ENCODE measurements at regions not wholly inside any gene's neighbourhood (a gene's known extent, or its start where the extent isn't known, plus 50 kb on each side); places are given as distances from the start of the nearest gene placed in this dataset.
A peak's percentile ranks its signal among the peaks of the same experiment; 100 is the strongest.
"Not testable (repeated sequence)": the region's sequence is repeated elsewhere in the genome, so short reads cannot be mapped to it uniquely, and the experiment has no call there.

DNA sequence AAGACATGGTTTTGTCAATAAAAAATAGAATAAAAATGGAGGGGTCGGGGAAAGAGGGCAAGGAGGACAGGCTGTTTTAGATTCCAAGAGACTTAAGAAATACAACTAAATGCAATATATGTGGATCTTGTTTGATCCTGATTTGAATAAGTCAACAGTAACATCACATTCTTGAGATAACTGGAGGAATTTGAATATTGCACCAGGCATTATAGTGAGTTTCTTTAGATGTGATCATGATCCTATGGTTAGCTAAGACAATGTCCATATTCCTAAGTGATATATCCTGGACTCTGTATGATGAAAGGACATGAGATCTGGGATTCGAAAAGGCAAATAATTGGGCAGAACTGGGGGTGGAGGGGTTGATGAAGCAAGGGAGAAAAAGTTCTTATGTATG is 311.8 kb downstream of the PLPP3 start:
- no peak for DNase-seq (ENCODE audit: low spot score)

DNA sequence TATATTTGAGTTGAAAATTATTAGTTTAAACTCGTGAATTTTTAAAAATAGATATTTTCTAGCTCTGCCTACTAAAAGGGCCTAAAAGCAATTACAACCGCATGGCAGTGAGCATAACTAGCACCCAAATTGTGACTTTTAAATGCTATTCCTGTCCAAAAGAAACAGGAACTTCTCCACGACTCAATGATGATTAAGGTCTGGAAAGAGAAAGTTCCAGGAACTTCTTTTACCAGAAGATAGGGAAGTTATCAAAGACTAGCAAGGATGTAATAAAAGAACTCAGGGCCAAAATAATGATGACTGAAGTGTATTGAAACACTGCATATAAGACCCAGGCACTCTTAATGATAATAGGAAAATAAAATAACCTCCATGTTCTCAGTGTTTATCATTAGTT is 313.0 kb downstream of the PLPP3 start:
- DNase-seq (ENCODE audit: low spot score): no peak

DNA sequence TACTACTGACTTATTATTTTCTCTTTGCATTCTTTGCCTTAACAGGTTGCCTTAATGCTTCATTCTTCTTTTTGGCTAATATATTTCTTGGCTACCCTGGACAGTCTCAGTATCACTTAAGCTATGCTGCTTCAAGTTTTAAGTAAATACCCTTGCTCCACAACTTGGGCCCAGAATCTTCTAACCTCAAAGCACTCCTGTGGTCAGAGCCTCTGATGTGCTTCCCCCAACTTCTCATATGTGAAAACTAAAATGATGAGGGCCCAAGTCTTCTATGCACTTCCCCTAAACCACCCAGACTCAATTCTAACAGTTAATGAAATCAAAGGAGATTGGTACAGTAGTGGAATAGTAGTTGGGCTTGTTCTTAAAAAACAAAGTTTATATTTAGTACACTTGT is 314.1 kb downstream of the PLPP3 start:
- no peak for DNase-seq (ENCODE audit: low spot score)

DNA sequence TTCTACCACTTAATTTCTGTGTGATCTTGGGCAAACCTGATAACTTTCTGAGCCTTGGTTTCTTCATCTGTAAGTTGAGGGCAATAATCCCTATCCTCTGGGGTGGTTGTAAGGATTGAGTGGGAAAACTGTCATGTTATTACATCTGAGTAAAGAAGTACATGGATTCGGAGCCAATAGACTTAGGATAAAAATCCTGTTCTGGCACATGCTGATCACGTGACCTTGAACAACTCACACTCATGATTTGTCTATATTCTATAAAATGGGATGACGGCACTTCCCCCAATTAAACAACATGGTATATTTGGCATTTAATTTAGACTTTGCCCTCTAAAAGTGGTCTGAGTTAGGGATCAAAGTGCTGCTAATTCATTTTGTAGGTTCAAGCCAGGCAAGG is 315.5 kb downstream of the PLPP3 start:
- no peak for DNase-seq (ENCODE audit: low spot score)

DNA sequence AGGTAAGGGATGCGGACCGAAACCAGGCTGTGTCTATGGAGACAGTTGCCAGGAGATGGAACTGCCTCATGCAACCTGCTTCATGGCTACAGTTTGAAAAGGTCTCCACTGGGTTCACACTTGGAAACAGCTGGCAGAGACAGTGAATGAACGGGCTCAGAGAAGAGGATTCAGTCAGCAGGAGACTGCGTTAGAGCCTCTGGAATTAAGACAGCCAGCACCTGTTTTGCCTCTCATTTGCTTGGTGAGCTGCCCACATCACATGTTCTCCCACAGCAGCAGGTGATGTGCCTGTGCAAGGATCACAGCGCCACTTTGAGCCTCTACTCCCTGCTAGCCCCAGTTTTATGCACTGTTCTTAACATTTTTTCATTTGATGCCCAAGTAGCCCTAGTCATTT is 321.0 kb downstream of the PLPP3 start:
- no peak for DNase-seq (ENCODE audit: low spot score)

DNA sequence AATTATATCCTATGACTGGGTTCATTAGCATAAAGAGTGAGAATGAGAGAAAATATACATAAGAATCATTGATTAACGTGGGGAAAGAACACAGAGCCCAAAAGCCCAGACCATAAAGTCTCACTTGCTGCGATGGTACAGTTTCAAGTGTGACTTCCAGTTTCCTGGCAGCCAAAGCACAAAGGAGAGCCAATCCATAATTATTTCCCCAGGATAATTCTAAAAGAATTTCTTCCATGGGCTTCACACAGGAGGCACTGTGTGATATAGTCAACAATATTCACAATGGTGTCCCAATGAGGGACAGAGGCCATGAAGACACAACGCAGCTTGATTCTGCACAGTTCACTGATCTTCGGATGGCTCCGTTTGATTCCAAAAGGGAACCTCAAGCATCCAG is 321.6 kb downstream of the PLPP3 start:
- no peak for DNase-seq (ENCODE audit: low spot score)

DNA sequence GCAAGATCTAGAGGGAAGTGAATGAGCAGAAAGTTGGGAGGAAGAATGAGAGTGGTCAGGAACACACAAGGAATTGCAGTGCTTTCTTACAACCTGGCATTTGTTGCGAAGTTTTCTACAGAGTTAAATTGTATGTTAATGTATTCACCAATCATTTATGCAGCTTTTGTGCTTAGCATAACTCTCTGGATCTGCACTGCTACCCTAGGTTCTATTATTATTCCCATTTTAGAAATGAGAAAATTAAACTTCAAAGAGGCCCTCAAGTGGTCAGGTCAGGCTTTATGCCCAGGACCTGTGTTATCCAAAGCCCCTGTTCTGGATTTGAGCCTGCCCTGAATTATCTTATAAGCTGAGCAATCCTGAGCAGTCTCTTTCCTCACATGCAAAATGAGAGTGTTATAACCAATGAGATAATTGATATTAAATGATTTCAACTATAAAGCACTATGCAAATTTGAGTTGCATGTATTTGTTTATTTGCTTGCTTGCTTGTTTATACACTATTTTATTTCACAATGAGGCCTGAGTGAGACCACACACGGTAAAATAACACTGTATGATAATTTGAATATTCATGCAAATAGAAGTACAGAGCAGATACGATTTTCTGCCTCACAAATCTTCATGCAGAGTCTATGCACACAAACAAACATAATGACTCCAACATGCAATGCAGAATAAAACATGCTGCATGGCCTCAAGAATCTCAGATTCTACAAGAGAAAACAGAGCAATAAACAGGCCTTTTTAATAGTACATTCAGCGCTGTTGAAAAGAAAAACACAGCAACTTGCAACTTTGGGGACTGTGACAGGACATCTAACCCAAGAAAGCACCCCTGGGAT is 323.0 kb downstream of the PLPP3 start:
- no peak for DNase-seq (ENCODE audit: low spot score)

DNA sequence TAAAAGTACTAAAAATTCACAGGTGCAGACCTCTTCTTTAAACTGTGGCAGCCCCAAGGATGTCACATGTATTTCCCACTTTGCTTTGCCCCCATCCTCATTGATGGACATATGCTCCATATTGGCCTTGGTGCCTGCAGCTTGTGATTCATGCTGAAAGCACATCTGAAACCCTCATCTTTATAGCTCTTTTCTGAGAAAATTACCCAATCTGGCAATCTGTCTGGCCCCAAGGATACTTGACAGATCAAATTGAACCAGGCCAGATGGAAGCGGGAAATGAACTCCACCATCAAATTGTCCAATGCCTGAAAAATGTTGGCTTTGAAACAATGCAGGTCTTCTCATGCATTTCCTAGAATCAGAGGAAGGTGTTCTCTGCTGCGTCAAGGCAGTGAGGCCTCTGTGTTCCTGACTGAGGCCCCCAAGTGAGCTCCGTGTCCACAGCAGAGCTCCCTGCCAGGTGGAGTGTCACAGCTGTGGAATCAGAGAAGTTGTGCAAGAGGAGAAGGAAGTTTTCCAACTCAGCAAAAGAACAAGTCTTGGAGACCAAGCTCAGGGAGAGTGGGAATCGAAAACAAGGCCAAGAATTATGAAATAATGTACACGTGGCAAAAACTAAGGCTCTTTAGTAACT is 323.7 kb downstream of the PLPP3 start:
- no peak for DNase-seq (ENCODE audit: low spot score)

DNA sequence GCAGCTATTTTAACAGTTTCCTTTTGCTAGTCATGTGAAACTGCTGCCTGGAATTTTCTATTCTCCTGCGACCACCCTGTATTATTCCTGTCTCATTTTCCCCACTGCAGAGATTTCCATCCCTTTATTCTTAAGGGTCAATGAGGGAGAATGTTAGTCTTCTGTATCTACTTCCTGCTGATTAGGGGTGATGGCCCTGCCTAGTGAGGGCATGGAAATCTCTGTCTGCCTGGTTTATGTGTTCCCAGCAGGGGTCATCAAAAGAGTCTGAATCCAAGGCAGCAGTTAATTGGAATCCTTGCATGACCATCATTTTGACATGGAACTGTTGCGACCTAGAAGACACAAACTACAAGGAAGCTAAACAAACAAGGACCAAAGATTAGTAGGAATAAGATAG is 325.2 kb downstream of the PLPP3 start:
- no peak for DNase-seq (ENCODE audit: low spot score)

DNA sequence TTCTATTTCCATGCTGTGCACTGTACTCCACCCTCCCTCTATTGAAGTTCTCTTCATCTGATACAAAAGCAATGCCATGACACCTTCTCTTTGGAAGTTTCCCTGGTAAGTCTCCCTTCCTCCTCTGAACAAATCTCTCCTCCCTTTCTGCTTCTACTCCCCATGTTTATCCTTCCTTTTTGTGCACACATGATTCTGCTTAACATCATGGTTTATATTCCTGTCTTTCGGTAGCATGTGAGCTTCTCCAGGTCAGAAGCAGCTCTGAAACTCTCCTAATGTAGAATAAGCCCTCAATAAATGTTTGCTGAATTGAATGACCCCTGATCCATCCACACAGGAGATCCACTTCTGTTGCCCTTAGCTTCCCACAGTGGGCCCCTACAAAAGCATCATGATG is 328.6 kb downstream of the PLPP3 start:
- DNase-seq (ENCODE audit: low spot score): no peak

DNA sequence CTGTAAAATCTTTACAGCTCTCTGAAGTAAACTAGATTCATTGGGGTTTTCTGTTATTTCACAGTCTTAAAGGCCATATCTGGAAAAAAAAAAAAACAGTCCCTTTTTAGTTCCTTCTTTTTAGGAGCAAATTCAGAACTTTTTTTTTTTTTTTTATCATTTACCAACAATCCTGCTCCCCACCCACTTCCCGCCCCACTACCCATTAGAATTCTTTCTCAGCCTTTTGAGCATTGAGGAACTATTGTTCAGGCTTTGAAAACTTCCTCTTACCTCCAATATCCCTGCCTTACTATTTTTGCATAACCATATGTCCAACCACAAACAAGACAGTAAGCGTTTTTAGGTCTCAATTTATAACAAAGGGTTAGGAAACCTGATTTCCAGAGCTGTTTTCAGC is 330.1 kb downstream of the PLPP3 start:
- no peak for DNase-seq (ENCODE audit: low spot score)

DNA sequence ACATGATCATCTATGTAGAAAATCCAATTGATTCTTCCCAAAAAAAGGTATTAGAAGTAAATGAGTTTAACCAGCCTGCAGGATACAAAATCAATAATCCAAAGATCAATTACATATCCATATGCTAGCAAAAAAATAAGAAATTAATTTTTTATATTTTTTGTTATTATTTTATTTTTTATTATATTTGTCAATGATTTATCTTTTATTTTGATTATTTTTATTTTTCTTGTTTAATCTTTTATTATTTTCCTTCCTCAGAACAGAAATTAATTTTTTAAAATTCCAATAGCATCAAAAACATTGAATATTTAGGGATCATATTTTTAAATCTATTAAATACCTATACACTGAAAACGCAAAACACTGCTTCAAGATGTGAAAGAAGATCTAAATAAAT is 331.2 kb downstream of the PLPP3 start:
- no peak for DNase-seq (ENCODE audit: low spot score)

DNA sequence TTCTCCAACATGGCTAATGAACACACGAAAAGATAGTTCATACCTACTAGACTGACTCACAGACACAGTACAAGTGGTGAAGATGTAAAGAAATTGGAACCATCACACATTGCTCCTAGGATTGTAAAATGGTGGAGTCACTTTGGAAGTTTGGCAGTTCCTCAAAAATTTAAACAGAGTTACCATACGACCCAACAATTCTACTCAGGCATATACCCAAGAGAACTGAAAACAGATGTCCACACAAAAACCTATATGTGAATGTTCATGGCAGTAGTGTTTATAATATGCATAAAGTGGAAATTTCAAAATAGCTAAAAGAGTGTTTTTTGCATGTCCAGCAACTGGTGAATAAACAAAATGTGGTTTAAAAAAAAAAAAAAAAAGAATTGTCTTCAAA is 332.6 kb downstream of the PLPP3 start:
- DNase-seq (ENCODE audit: low spot score): not testable (repeated sequence)

DNA sequence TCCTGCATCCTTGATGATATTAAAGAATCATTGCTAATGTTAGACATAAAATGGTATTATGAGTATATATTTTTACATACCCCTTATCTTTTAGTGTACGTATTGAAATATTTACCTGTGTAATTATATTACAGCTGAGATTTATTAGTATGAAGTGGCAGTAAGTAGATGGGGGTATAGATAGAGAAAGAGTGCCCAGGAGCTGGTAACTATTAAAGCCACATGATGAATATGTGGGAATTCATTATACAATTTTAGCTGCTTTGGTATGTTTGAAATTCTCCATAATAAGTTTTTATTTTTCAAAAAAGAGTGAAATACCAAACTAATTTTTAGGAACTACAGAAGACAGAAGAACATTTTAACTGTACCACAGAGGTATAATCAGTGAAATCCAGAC is 339.0 kb downstream of the PLPP3 start:
- no peak for DNase-seq (ENCODE audit: low spot score)

DNA sequence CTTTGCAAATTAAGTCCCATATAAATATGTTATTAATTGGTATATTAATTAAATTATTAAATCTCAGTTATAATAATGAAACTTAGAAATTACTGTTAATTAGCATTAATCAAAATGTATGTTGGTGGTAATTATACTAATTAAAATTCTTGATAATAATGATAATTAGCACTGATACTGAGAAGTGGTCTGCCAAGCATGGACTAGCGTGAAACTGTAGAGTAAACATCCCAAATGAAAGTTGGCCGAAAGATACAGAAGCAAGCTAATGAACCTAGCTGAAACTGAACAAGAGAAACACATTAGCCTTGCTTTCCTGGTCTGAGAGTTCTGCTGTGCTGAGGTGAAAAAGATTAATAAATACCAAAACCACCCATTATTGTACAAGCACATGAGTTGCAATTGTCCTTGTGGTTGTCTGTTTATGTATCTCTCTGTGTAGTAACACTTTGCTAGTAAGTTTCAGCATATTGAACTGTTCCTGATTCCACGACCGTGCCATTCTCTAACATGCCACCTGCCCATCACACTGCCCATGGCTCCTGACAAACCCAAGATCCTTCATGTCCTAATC is 341.8 kb downstream of the PLPP3 start:
- DNase-seq (ENCODE audit: low spot score): no peak

DNA sequence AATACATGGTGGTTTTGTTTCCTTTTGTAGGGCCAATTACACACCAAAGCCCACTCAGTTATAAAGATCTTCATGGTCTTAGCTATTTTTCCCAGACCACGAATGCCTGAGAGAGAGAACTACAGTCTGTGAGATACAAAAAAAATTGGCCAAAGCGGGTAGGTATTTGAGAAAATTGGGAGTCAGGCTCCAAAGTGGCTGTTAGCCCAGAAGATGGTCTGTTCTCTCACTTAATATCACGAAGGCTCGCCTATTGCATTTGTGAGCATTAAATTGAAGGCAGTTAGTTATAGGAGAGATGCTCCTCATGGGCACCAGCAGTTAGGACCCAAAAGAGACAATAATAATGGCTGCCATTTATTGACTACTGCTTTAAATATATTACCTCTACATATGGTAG is 342.7 kb downstream of the PLPP3 start:
- DNase-seq (ENCODE audit: low spot score): no peak

DNA sequence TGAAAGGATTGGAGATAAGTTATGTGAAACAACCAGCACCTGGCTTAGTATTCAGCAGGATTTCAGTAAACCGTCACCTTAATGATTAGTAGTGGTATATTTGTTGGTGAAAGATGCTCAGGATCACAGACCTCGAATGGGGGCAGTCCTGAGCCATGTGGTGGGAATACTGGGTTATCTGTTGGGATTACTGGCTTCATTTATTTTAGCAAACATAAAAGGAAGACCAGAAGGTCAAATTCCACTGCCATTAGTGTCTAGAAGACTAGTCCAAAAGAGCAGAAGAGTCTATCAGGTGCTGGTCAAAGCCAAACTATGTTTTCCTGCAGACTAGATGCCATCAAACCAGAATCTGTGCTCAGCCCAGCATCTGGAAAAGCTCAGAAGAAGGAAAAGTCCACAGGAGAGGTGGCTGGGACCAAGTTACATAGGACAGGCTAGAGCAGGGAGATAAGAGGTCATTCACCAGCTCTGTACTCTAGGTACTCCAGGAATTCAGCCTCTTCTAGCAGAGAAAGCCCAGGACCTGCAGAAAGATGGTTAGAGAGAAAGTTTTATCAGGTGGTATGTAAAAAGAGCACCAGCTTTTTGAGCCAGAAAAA is 343.4 kb downstream of the PLPP3 start:
- DNase-seq (ENCODE audit: low spot score): no peak

DNA sequence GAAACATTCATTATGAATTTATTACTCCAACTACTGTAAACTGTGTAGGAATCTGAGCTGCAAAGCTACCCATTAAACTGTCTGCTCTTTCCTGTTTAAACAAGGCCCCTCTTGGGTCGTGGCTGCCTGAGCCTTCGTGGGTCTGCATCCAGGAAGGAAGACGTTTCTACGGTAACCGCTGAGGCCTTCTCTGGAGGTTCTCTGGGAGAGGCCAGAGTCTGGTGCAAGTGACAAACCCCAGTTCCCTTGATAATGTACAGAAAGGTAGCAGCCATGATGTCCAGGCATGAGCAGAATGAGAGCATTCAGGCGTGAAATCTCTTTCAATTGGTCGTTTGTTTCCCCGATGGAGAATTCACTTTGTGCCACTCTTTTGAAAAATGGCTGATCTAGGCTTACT is 350.2 kb downstream of the PLPP3 start:
- peak; percentile 25 for DNase-seq (ENCODE audit: low spot score)

DNA sequence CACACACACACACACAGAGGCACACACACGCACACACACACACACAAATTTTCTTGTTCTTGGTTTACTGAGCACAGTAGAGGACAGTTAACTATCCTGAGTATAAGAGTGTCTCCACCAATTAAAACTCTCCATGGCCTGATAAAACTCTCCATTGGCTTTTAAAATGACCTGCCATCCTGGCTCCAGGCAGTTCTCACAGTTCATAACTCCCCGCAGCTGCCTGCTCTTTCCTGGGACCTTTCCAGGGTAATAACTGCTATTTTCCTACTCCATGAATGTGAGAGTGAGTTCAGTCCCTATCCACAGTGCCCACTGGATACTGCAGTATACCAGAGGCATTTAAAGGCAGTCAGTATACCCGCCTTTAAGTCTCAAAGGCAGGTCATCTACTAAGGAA is 351.5 kb downstream of the PLPP3 start:
- DNase-seq (ENCODE audit: low spot score): no peak

DNA sequence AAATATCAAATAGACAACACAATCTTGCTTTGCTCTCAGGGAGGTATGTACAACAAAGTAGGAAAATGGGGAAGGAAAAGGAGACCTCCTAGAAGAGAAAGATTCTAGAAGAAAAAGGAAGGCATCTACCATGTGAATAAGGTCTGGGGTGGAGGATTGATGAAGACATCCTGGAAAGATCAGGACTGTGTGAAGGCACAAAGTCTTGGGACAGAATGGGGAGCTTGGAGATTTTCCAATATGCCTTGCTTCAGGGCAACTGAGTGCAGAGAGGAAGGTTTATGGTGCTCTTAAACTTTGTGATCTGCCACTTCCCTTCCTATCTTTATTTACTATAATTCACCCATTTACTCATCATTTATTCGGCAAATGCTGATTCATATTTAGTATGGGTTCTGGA is 352.0 kb downstream of the PLPP3 start:
- no peak for DNase-seq (ENCODE audit: low spot score)

DNA sequence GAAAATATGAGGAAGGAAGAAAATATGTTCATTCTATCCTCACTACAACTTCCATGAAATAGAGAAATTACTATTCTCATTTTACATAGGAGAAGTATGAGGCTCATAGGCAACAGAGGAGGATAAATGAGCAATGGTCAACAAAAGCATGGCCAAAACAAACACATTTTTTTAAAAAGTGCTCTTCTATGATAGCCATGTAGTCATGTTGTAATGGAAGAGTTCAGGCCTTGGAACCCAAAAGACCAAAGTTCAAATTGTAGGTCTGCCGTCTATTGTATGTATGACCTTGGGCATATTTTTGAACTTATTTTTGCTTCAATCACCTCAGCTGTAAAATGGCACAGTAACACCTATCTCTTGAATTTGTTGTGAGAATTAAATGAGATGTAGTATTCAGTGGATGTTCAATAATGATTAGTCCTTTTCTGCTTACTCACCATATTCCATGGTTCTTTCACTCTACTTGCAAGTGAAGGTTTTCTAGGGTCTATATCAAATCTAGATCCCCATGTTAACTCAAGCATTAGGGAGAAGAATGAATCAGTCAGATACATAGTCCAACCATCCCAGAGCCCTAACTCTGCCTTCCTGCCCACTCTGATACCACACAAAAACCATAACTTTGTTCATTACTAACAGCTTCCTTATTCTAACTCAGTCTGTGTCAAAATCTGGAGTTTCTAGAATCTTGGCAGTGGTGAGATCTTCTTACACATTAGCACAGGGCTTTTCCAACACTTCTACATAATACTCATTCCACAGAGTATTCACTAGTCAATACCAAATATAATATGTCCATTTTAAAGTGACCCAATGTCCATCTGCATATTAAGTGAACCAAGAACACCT is 353.2 kb downstream of the PLPP3 start:
- DNase-seq (ENCODE audit: low spot score): no peak

DNA sequence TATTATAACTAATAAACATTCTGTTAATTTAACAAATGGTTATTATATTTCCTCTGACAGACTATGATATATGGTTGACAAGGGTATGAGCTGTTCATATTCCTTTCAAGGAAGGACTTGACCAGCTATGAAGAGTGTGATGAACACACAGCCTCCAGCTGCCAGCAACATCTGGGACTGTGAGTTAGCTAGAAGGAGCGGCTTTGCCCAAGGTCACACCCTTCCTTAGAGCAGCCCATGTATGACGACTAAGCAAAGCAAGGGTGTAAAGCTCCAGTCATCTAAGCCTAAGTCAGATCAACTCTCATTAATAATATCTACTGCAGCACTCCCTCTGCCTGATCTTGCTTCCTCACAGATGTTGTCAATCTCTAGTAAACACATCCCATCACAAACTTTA is 355.4 kb downstream of the PLPP3 start:
- no peak for DNase-seq (ENCODE audit: low spot score)

Data from iPS-NIHi11 (cell line).